NCI-H2029 (cell line): ENCODE measurements at regions not wholly inside any gene's neighbourhood (a gene's known extent, or its start where the extent isn't known, plus 50 kb on each side); places are given as distances from the start of the nearest gene placed in this dataset.
"Not testable (repeated sequence)": the region's sequence is repeated elsewhere in the genome, so short reads cannot be mapped to it uniquely, and the experiment has no call there.

Source experiments
- DNase-seq: peaks from one replicate; lab custom pipeline; 2025; lab: John Stamatoyannopoulos, UW

DNA sequence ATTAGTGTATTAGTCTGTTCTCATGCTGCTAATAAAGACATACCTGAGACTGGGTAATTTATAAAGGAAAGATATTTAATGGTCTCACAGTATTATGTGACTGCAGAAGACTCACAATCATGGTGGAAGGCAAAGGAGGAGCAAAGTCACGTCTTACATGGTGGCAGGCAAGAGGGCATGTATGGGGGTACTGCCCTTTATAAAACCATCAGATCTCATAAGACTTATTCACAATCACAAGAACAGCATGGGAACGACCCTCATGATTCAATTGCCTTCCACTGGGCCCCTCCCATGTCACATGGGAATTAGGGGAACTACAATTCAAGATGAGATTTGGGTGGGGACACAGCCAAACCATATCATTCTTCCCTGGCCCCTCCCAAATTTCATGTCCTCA is 52.7 kb upstream of the ST3GAL5 start:
- DNase-seq = not testable (repeated sequence)

DNA sequence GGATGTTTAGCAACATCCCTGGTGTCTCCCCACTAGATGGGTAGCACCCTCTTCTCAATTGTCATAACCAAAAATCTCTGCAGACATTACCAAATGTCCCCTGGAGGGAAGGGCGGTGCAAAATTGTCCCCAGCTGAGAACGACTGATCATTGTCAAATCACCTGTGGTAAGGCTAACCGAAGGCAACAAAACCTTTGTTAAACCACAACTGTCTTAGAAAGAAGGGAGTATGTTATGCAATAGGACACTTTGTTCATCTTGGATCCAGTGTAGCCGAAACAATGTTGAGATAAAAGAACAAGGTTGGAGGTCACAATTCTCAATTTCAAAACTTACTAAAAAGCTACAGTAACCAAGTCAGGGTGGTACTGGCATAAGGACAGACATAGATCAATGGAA is 50.3 kb upstream of the ST3GAL5 start:
- DNase-seq = no peak
